ENCODE measurements at regions not wholly inside any gene's neighbourhood (a gene's known extent, or its start where the extent isn't known, plus 50 kb on each side); places are given as distances from the start of the nearest gene placed in this dataset.

- Histone ChIP-seq H3K4me2 (ENCODE audit: low read length) (no peak overlapping the region), H3K36me3 (ENCODE audit: control insufficient read depth, low read length) (no peaks in the 10 kb centered on the region), H3K9me2 (replicated peaks; ENCODE audit: control insufficient read depth, low read length) (no peaks in the 10 kb centered on the region), H3K27ac (ENCODE audit: low read depth, low read length) (no peak overlapping the region), H3K4me3 (ENCODE audit: low read length) (no peak overlapping the region), H3K4me1 (ENCODE audit: control insufficient read depth, low read length) (peaks cover 30% of the 10 kb centered on the region), H3F3A (ENCODE audit: control insufficient read depth, insufficient read depth) (0 out of 2 replicates have a peak, but pooled peaks cover 2% of the 10 kb centered on the region), H3K9me3 (ENCODE audit: control insufficient read depth, insufficient read depth, low read length) (no peaks in the 10 kb centered on the region), H3K27me3 (ENCODE audit: control insufficient read depth, low read length) (no peaks in the 10 kb centered on the region; the same call in 1 of the 2 replicates), H3K79me2 (ENCODE audit: control insufficient read depth, low read length) (no peaks in the 10 kb centered on the region), H4K20me1 (ENCODE audit: control insufficient read depth, insufficient read depth, low read depth, low read length) (no peaks in the 10 kb centered on the region)
- TF ChIP-seq CTCF (IDR thresholded peaks at IDR 0.05; ENCODE audit: low read depth, low read length, poor library complexity, severe bottlenecking) (no peak), EZH2phosphoT487 (IDR thresholded peaks at IDR 0.05; ENCODE audit: borderline replicate concordance, low read length) (no peak)
Observed at GRCh38 chr5:138646671-138647070, 71.5 kb upstream of the HSPA9 start.

- Histone ChIP-seq H3K9me3 (ENCODE audit: control insufficient read depth, insufficient read depth, low read length) (no peaks in the 10 kb centered on the region), H3F3A (ENCODE audit: control insufficient read depth, insufficient read depth) (0 out of 2 replicates have a peak, but pooled peaks cover 2% of the 10 kb centered on the region), H3K9me2 (replicated peaks; ENCODE audit: control insufficient read depth, low read length) (no peaks in the 10 kb centered on the region), H3K4me3 (ENCODE audit: low read length) (no peak overlapping the region), H3K79me2 (ENCODE audit: control insufficient read depth, low read length) (no peaks in the 10 kb centered on the region), H3K27ac (ENCODE audit: low read depth, low read length) (no peak overlapping the region), H3K36me3 (ENCODE audit: control insufficient read depth, low read length) (no peaks in the 10 kb centered on the region), H3K4me2 (ENCODE audit: low read length) (no peak overlapping the region), H3K27me3 (ENCODE audit: control insufficient read depth, low read length) (no peaks in the 10 kb centered on the region; the same call in 1 of the 2 replicates), H3K4me1 (ENCODE audit: control insufficient read depth, low read length) (peaks cover 25% of the 10 kb centered on the region), H4K20me1 (ENCODE audit: control insufficient read depth, insufficient read depth, low read depth, low read length) (no peaks in the 10 kb centered on the region)
- no peak for TF ChIP-seq EZH2phosphoT487 (IDR thresholded peaks at IDR 0.05; ENCODE audit: borderline replicate concordance, low read length)
- TF ChIP-seq CTCF (IDR thresholded peaks at IDR 0.05; ENCODE audit: low read depth, low read length, poor library complexity, severe bottlenecking): no peak
Observed at GRCh38 chr5:138645778-138646575, 70.8 kb upstream of the HSPA9 start.

- no peak overlapping the region for H3K27ac ChIP-seq (ENCODE audit: low read depth, low read length)
- no peaks in the 10 kb centered on the region for H3K9me2 ChIP-seq (replicated peaks; ENCODE audit: control insufficient read depth, low read length)
- H3K4me2 ChIP-seq (ENCODE audit: low read length): no peak overlapping the region
- H3K4me1 ChIP-seq (ENCODE audit: control insufficient read depth, low read length): no peaks in the 10 kb centered on the region
- H4K20me1 ChIP-seq (ENCODE audit: control insufficient read depth, insufficient read depth, low read depth, low read length): no peaks in the 10 kb centered on the region
- no peaks in the 10 kb centered on the region for H3K79me2 ChIP-seq (ENCODE audit: control insufficient read depth, low read length)
- no peaks in the 10 kb centered on the region for H3F3A ChIP-seq (ENCODE audit: control insufficient read depth, insufficient read depth)
- H3K27me3 ChIP-seq (ENCODE audit: control insufficient read depth, low read length): no peaks in the 10 kb centered on the region; the same call in 1 of the 2 replicates
- TF ChIP-seq CTCF (IDR thresholded peaks at IDR 0.05; ENCODE audit: low read depth, low read length, poor library complexity, severe bottlenecking) (no peak), EZH2phosphoT487 (IDR thresholded peaks at IDR 0.05; ENCODE audit: borderline replicate concordance, low read length) (no peak)
- H3K9me3 ChIP-seq (ENCODE audit: control insufficient read depth, insufficient read depth, low read length): no peaks in the 10 kb centered on the region
- no peaks in the 10 kb centered on the region for H3K36me3 ChIP-seq (ENCODE audit: control insufficient read depth, low read length)
- H3K4me3 ChIP-seq (ENCODE audit: low read length): no peak overlapping the region
Observed at GRCh38 chr5:138643040-138643791, 68.0 kb upstream of the HSPA9 start.
